AG04450 (cell line): ENCODE measurements at regions not wholly inside any gene's neighbourhood (a gene's known extent, or its start where the extent isn't known, plus 50 kb on each side); places are given as distances from the start of the nearest gene placed in this dataset.

ENCODE experiments used
- CTCF ChIA-PET: fragments of 300-600, 350-600 bp; formaldehyde crosslinking; extraction: SDS; loops from one replicate; lab custom pipeline; 2022; ENCODE audit warnings: antibody characterized with exemption, inconsistent platforms; lab: Charles Lee
- POLR2A ChIA-PET: fragments of 350-600 bp; formaldehyde crosslinking; extraction: SDS; loops from one replicate; lab custom pipeline; 2021; ENCODE audit warnings: antibody characterized with exemption, inconsistent platforms; lab: Yijun Ruan, JAX
- DNase-seq: peaks from one replicate; pipeline ENCODE4 v3.0.0-alpha.2; 2011; ENCODE audit warnings: low read depth, low spot score
- H3K27ac ChIP-seq: one replicate; pipeline ENCODE4 v1.5.1; 2012; ENCODE audit warnings: low read depth, low read length, control low read depth
- H3K27me3 ChIP-seq: one replicate; pipeline ENCODE4 v1.6.0; 2012; ENCODE audit warnings: low read length; ENCODE audit not compliant: control insufficient read depth, insufficient read depth
- H3K4me3 ChIP-seq: 2 replicates; pipeline ENCODE4 v1.5.1; 2011; ENCODE audit warnings: mild to moderate bottlenecking, low read depth, low read length, control low read depth
- H3K9me3 ChIP-seq: 2 replicates; pipeline ENCODE4 v1.5.1; 2012; ENCODE audit warnings: low read length; ENCODE audit not compliant: control insufficient read depth, insufficient read depth
- CTCF ChIP-seq: IDR thresholded peaks from 2 replicates; pipeline ENCODE4 v1.5.1; 2011; ENCODE audit warnings: low read depth, low read length, control low read depth, inconsistent platforms

DNA sequence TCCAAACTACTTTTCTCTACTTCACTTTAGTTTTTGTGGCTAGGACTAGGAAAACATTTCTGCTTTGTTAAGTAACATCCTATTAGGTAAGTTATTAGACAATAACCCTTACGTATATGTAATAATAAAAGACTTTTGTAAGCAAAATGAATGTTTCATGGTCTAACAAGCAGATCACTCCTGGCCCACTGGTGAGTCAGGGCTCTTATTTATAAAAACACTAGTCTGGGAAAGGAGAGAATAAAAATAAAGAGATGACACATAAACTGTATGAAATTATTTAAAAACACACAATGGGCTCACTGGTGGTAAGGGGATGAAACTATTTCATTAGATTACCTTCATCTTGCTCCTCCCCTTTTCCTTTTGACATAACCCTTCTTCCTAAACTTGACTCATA, 2212.2 kb upstream of the ACO1 start:
- Histone ChIP-seq H3K27me3 (no peaks in the 10 kb centered on the region), H3K27ac (no peak overlapping the region), H3K9me3 (no peaks in the 10 kb centered on the region), H3K4me3 (no peak overlapping the region)
- no peak for DNase-seq
- CTCF ChIA-PET = no interaction called here
- POLR2A ChIA-PET = no interaction called here
- no peak for TF ChIP-seq CTCF

DNA sequence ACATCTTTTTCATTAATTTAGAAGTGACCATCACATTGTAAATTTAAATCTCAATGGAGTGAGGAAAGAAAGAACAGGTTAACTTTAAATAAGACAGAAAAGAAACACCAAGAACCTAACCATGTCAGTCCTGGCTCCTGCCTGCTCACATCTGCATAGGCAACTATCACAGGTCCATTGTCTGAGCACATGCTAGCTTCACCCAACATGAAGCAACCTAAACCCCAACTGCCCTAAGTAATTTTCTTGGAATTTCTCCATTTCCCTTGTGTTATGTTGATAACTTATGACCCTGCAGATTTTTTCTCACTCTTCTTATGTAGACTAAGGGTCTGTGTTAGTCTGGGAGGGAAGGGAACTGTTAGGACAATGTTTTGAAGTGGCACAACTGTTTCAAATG, 2205.8 kb upstream of the ACO1 start:
- CTCF ChIA-PET = no interaction called here
- POLR2A ChIA-PET = no interaction called here
- Histone ChIP-seq H3K4me3 (no peak overlapping the region), H3K27ac (no peak overlapping the region), H3K27me3 (no peaks in the 10 kb centered on the region), H3K9me3 (peaks cover 2% of the 10 kb centered on the region; the same call in 1 of the 2 replicates)
- TF ChIP-seq CTCF = no peak
- no peak for DNase-seq

GRCh38 chr9:30193421-30193820, 2191.0 kb upstream of the ACO1 start:
- Histone ChIP-seq H3K9me3 (peaks cover 8% of the 10 kb centered on the region), H3K4me3 (no peak overlapping the region), H3K27ac (no peak overlapping the region), H3K27me3 (no peaks in the 10 kb centered on the region)
- CTCF ChIA-PET = no interaction called here
- no peak for DNase-seq
- no peak for TF ChIP-seq CTCF
- POLR2A ChIA-PET = no interaction called here

GRCh38 chr9:30196941-30197340, 2187.5 kb upstream of the ACO1 start:
- no peak for DNase-seq
- ChIA-PET POLR2A (no interaction called here), CTCF (no interaction called here)
- H3K27ac ChIP-seq = no peak overlapping the region
- peaks cover 32% of the 10 kb centered on the region for H3K9me3 ChIP-seq
- no peak for TF ChIP-seq CTCF
- no peak overlapping the region for H3K4me3 ChIP-seq
- no peaks in the 10 kb centered on the region for H3K27me3 ChIP-seq

GRCh38 chr9:30197453-30197852, 2187.0 kb upstream of the ACO1 start:
- Histone ChIP-seq H3K4me3 (no peak overlapping the region), H3K27me3 (no peaks in the 10 kb centered on the region), H3K9me3 (peaks cover 32% of the 10 kb centered on the region), H3K27ac (no peak overlapping the region)
- CTCF ChIA-PET = no interaction called here
- POLR2A ChIA-PET = no interaction called here
- TF ChIP-seq CTCF = no peak
- DNase-seq = no peak
